NCI-H748 treated with DMSO at 0.1 percent for 48 hours (cell line): ENCODE measurements at regions not wholly inside any gene's neighbourhood (a gene's known extent, or its start where the extent isn't known, plus 50 kb on each side); places are given as distances from the start of the nearest gene placed in this dataset.

Experiments
- DNase-seq: peaks from one replicate; lab custom pipeline; 2025; lab: John Stamatoyannopoulos, UW

DNA sequence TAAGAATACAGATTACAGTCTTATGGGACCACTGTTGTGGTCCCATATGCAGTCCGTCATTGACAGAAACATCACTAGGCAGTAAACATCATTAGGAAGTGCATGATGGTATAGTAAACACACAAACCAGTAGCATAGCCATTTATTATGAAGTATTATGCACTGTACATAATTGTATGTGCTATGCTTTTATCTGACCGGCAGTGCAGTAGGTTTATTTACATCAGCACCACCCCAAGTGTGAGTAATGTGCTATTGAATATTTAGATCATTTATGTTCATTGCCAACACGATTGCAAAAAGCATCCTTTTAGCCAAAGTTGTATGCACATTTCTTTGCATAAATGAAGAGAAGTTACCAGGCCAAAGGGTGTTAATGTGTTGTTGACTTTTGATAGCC is 531.6 kb upstream of the TBX3 start:
- no peak for DNase-seq

- DNase-seq, result no peak
Measured at GRCh38 chr12:115213538-115214016, 529.6 kb upstream of the TBX3 start.

DNA sequence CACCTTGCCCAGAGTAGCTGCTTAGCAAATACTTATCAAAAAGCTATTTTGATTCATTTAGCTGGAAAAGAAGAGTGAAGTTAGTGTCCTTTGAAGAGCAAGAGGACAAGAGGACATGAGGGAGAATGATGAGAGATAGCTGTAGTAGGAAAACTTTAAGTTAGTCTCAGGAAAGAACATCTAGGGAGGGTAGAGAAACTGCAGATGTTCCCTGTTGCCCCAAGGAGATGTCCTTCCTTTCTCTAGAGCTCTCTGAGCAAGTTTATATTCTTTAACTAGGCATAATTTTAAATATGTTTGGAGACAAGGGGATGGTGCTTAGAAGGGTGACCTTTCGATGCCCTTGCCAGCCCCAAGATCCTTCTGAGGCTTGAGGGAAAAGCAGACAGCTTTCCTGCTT is 529.1 kb upstream of the TBX3 start:
- no peak for DNase-seq

- DNase-seq, result no peak
Measured at GRCh38 chr12:115212356-115212755, 528.4 kb upstream of the TBX3 start.

DNA sequence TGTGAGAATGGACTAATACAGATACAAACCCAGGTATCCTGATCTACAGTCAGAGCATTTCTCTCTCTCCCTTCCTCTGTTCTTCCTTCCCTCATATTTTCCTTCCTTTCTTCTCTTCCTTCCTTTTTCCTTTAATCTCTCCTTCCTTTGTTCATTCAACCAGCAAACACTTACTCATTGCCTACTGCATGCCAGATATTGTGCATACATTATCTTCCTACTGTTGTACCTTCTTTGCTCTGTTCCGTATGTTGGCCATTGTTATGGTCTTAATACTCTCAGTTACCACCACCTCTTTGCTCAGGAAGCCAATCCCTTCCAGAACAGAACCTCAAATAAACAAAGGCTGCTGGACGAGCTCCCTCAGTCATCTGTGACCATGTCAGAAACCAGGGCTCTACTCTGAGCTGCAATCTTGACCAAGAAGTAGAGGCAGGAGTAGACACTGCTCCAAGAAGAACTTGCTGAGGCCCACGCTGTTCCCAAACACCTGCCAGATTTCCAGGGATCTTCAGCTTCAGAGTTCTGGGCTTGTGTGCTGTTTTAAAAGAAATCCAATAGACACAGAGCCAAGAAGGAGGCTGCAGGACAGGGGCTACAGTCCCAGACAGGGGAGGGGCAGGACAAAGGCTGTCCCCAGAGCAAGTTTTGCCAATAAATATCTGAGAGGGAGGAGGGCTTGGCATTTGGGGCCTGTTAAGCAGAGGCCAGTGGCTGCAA is 526.7 kb upstream of the TBX3 start:
- no peak for DNase-seq

GRCh38 chr12:115209230-115209629 is 525.3 kb upstream of the TBX3 start:
- DNase-seq, result no peak

DNA sequence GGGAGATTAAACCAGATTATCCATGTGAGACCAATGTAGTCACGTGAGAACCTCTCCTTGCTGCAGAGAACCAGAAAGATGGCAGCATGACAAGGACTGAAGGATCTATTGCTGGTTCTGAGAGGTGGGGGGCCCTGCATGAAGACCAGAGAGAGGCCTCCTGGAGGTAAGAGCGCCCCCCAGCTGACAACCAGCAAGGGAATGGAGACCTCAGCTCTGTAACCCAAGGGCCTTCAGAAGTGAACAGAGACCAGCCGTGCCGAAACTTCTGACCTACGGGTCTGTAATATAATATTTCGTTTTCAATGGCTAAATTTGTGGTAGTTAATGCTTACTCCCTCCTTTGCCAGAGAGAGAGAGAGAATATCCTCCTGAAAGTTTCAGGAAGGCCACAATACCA is 524.1 kb upstream of the TBX3 start:
- DNase-seq, result no peak

DNA sequence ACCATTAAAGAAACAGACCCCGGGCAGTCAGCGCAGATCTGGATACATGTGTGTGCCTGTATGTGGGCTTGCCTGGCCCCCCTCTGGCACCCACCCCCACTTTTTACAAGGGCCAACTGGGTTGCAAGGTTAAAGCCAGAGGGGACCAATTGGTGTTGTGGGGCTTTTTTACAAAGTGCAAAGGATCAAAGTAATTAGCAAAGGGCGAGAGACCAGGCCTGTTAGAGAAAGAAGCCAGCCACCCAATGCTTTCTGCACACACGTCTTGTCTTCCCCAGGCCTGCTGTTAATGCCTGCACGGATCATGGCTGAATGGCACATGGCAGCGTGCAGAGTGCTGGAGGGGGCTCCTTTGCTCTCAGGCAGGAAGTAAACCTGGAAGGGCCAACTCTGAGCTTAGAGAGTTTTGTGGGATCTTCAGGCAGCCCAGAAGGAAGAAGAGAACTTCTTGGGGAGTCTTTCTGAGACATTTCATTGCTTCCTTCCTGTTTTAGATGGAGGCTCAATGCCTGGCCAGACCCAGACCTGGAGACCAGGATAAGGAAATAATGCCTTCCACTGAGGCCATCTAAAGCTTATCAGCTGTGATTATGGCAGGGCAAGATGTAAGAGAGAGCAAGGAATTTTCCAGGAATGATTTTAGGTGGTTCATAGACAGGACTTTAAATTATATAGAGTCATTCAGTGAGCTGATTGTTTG is 523.4 kb upstream of the TBX3 start:
- no peak for DNase-seq

DNA sequence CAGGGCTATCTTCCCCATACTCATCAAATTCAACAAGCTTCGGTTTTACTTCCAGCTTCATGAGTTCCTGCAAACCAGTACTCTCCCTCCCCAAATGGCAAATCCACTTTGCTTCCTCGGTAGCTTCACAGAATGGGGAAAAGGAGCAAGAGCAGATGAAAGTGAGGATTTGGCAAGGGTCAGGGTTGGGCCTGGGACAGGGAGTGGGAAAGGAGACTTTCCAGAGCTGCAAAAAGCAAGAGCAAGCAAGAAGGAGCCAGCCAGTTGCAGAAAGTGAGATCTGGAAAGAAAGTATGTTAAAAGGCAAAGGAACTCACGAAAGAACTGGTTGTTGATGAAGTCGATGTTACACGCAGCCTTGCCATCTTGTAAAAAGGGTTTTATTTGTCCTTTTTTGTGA is 522.8 kb upstream of the TBX3 start:
- no peak for DNase-seq

GRCh38 chr12:115205755-115206308 is 521.9 kb upstream of the TBX3 start:
- no peak for DNase-seq

GRCh38 chr12:115204957-115205754 is 521.2 kb upstream of the TBX3 start:
- DNase-seq, result no peak

- DNase-seq, result no peak
Measured at GRCh38 chr12:115203701-115204100, 519.7 kb upstream of the TBX3 start.

DNA sequence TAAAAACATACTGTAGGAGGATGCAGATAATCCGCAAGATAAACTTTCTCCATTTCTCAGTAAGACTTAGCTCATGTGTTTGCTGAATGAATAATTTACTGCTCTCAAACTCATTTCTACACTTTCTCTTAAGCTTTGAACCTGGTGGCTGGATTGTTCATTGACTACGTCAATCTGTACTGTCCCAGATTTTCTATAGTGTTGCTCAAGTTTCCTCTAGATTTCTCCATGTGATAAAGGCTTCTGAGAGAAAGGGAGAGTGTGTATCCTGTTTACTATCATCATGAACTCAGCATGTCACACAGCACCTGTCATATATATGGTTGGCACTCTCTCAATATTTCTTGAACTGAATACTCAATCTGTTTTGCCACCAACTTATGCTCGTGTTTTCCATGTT is 518.0 kb upstream of the TBX3 start:
- no peak for DNase-seq

DNA sequence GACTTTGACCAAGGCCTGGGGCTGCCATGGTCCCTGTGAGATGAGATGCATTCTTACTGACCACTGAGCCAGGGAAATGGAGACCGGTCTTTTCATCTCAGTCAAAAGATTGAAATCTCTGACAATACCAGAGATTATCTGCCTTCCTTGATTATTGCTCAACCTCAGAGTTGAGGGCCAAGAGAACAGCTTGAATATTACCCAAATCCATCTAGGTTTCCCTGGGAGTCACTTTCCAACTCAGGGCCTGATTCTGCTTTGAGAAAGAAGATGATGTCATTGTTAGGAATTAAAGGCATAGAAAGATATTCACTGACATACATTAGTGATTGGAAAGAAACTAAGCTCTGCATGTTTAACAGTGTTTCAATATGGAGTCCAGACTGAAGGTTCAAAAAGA is 515.9 kb upstream of the TBX3 start:
- DNase-seq, result no peak

- no peak for DNase-seq
Measured at GRCh38 chr12:115194857-115195256, 510.9 kb upstream of the TBX3 start.

GRCh38 chr12:115194448-115194847 is 510.5 kb upstream of the TBX3 start:
- no peak for DNase-seq

DNA sequence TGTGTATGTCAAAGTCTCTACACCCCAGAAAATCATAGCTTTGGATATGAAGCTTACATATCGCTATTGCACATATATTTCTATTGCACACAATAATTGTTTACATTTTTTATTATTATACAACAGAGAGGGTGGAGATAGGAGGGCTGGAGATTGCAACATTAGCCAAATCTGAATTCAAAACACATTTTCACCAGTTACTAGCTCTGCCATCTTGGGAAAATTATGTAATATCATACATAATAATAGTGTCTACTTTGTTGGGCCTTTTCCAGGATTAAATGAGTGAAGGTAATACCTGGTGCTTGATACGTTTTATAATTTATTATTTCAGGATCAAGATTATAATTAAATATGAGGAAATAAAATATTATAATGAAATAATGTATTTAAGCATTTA is 507.4 kb upstream of the TBX3 start:
- DNase-seq, result no peak

DNA sequence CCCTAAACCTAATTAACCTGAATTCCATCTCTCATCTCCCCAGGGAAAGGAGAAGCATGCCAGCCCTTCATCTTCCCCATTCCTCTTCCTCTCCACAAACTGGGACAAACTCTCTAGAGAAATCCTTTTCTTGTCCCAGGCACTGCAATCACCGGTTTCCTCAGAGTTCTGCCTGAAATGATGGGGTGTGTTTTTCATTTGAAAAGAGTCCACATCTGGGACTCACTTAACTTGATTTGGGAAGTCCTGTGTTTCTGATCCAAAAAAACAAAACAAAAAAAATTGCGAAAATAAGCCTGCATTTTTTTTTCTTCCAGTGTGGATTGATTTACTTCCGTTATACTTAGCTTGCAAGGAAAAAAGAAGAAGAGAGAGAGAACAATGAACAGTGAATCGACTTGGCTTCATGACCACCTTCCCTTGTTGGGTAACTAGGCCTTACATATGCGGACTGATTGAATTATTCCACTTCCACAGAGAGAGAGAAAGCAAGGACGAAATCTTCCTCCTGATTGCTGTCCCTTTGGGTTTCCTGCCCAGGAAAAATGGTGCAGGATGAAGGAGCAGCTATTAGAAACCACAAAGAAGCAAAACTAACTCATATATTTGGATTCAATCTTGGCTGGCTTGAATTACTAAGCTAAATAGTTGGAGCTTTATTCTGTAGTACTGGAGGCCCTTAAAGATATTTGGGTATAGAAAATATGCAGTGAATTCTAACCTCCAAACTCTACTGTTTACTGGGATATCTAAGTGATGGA is 506.2 kb upstream of the TBX3 start:
- no peak for DNase-seq

- no peak for DNase-seq
Measured at GRCh38 chr12:115185506-115185905, 501.5 kb upstream of the TBX3 start.

GRCh38 chr12:115183752-115184151 is 499.8 kb upstream of the TBX3 start:
- no peak for DNase-seq

DNA sequence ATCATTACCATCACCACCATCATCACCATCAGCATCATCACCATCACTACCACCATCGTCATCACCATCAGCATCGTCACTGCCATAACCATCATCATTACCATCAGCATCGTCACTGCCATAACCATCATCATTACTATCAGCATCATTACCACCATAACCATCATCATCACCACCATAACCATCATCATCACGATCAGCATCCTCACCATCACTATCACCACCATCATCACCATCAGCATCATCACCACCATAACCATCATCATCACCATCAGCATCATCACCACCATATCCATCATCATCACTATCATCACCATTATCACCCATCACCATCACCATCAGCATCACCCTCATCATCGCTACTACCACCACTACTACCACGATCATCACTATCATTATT is 493.9 kb upstream of the TBX3 start:
- no peak for DNase-seq
